ENCODE measurements at regions not wholly inside any gene's neighbourhood (a gene's known extent, or its start where the extent isn't known, plus 50 kb on each side); places are given as distances from the start of the nearest gene placed in this dataset.

DNA sequence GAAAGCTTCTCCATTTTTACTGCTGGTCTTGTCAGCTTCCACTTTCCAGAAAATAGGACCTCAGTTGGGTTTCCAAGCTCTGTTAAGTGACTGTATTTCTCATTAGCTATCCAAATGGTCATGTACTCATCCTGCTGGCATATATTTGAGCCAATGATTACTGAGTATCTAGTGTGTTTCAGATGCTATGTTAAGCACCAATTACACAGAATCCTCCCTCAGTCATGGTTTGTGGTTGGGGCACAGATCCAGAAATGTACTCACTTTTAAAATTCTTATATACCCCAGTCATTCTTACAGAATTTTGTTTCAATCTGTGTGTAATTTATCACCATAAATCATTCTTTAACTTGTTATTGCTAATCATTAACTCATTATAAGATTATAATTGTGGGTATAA, 362.3 kb upstream of the MTPN start:
- DNase-seq (ENCODE audit: low read depth in 4 of 4, low spot score in 3 of 4) = no peak

DNA sequence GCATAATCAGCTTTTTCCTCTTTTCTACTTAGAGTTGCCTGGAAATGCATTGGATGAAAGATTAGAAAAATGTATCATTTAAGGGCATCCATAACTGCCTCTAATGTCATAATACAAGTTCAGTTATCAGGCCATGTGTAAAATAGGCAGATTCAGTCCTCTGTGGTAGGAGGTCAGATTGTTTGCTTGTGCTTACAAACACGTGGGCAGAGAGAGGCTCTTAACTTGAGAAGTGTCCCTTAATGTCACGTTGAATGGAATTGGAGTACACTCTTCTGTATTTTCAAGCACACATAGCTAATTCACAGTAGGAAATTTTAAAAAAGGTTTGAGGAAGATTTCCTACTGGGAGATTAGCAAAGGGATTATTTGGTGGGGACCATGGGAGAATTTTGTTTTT, 359.8 kb upstream of the MTPN start:
- DNase-seq (ENCODE audit: low read depth in 4 of 4, low spot score in 3 of 4) = no peak

DNA sequence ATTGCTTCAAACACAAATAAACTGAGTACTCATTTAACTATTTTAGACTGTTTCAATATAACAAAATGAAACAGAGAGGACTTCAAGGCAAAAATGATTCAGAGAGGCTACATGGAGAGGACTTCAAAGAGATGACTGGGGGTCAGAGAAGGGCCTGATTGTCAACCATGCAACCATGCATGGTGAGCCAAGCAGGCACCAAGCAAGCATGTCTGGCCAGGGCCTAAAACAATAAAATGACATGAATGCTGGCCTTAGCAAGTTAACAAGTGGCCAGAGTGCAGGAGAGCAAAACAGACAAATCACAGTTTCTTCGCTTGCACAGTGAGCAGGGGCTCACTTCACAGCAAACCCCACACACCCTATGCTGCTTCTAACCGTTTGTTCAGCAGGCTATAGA, 356.5 kb upstream of the MTPN start:
- no peak for DNase-seq (ENCODE audit: low read depth in 4 of 4, low spot score in 3 of 4)

DNA sequence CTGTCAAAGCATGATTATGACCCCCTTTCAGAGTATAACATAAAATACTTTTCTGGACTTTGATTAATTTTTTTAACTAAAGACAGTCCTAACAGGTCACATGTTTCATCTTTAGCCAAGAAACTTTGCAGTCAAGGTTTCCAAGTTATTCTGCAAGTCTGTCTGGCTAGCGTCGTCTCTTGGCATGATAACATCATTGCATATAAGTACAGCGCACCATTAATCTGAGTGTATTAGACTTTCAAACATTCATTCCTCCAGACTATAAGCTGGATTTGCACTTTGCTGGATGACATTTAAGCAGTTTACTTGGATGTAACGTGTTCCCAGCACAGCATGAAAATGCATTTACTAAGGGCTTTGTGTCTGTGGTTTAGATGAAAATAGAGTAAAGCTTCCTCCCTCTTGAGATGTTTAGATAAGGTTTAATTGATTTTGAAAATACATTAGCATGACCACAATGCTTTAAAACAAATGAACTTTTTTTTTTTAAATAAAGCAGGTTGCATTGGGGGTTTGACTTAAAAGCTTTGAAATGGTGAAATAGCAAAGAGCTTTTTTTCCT, 349.0 kb upstream of the MTPN start:
- no peak for DNase-seq (ENCODE audit: low read depth in 4 of 4, low spot score in 3 of 4)

DNA sequence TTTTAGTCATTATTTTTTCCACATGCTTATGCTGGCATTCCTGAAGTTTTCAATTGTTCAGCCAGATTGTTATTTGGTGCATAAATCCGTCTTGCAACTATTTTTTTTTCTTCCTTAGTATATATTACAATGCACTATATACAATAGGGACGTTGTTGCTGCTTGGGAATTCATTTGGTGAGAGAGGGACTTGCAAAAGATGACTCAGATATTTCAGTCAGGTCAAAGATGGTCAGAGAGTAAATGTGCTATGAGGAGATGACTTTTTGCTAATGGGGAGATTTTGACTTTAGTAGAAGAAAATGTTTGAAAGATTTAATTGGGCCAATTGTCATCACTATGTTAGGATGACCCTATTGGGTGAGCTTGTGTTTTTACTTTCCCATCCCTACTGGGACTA, 348.4 kb upstream of the MTPN start:
- DNase-seq (ENCODE audit: low read depth in 4 of 4, low spot score in 3 of 4) = no peak

DNA sequence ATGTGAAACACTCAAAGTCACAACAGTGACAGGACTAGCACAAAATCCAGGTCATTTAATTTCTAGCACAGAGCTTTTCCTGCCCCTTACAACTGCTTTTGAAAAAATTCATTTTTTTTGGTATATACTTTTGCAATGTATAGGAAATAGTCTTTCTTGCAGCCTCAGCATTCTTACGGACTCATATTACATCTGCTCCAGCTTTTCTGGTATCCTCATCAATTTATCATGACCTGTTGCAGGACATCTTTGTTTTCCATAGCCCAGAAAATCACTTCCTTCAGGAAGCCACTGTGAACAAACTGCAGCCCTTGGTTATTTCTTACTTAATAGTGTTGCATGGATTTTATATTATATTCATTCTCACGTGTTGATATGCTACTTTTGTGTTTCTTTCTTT, 347.9 kb upstream of the MTPN start:
- DNase-seq (ENCODE audit: low read depth in 4 of 4, low spot score in 3 of 4) = no peak

DNA sequence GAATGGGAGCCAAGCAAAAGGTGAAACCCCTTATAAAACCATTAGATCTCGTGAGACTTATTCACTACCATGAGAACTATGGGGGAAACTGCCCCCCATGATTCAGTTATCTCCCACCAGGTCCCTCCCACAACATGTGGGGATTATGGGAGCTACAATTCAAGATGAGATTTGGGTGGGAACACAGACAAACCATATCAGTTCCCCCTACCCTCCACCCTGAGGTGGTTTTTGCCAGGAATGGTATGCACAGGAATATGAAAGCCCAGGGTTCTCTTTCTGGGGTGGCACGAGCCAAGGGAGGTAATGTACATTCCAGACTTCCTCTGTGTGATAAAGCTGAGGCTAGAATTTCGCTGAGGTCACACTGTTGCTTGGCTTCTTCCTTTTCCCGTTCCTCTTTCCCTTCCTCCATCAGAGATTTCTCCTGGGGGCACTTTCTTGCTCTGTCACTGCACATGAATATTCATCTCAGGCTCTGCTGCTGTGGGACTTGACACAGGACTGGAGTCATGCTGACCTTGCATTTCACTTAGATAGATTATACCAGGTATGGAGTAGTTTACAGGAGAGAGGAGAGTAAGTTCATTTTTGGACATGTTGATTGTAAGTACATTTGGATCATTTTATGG, 347.0 kb upstream of the MTPN start:
- no peak for DNase-seq (ENCODE audit: low read depth in 4 of 4, low spot score in 3 of 4)

DNA sequence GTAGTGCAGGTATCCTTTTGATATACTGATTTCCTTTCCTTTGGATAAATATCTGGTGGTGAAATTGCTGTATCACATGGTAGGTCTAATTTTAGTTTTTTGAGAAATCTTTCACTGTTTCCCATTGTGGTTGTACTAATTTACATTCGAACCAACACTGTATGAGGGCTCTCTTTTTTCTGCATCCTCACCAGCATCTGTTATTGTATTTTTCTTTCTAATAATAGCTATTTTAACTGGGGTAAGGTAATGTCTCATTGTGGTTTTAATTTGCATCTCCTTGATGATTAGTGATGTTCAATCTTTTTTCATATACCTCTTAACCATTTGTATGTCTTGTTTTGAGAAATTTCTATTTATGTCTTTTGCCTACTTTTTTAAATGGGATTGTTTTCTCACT, 335.4 kb upstream of the MTPN start:
- no peak for DNase-seq (ENCODE audit: low read depth in 4 of 4, low spot score in 3 of 4)

DNA sequence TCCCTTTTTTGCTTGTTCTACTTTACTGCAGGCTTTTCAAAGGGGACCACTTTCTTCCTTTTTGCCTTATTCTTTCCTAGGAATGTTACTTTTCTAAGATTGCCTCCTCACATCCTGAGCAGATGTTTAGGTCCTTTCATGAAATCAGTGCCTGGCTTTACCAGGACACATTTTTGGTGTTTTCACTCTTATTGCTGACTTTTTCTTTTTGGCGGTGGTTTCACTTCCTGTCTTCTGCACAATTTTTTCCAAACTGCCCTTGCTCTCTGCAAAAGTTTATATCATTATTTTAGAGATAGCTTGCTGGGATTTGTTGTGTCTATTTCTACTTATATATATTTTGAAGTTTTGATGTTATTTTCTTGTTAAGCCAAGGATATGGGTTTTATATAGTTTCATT, 332.2 kb upstream of the MTPN start:
- DNase-seq (ENCODE audit: low read depth in 4 of 4, low spot score in 3 of 4) = no peak

DNA sequence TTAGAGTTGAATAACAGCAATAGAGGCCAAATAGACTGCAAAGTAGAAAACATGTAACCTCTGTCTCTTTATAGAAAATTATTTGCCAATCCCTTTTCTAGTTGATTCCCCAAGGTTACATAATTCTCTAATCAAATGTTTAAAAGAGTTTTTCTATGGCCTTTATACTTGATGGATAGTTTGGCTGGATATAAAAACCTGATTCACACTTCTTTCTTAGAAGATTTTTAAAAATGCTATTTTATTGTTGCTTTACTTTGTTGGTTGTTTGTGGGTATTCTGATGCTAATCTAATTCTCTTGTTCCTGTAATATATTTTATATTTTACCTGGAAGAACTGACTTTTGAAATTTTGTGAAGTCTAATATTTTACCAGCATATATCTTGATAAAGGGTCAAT, 331.1 kb upstream of the MTPN start:
- DNase-seq (ENCODE audit: low read depth in 4 of 4, low spot score in 3 of 4) = no peak

DNA sequence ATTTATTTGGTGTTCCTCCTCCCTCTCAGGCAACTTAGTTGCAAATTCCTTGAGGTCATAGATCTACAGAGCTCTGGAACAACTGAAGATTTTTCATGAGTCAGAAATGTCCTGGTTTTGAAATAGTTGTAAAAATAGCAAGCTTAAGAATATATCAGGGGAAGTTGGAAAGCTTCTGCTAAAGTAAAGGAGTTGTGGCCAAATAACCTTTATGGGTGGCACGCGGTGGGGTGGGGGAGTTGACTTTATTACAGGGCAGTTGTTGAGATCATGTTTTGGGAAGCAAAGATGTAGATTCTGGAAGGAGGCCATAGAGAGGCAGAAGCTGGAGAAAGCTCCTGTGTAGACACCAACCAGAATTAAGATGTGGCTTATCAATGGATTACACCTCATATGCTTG, 326.0 kb upstream of the MTPN start:
- DNase-seq (ENCODE audit: low read depth in 4 of 4, low spot score in 3 of 4) = no peak

DNA sequence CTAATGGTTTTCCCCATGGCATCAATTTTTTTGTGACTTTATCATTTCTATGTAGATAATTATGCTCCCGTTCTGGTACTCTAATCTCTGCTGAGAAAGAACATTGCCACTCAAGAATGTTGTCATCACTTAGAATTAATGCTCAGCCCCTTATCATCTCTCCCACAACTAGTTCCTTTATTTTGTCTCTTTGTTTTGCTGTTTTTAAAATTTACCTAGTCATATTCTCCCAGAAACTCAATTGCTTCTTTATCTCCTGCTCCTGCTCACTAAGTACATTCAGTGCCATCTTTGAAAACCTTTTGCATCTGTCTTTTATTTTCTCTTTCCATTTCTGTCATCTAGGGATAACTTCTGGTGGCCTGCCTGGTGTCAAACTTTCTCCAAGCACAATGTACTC, 324.9 kb upstream of the MTPN start:
- no peak for DNase-seq (ENCODE audit: low read depth in 4 of 4, low spot score in 3 of 4)

DNA sequence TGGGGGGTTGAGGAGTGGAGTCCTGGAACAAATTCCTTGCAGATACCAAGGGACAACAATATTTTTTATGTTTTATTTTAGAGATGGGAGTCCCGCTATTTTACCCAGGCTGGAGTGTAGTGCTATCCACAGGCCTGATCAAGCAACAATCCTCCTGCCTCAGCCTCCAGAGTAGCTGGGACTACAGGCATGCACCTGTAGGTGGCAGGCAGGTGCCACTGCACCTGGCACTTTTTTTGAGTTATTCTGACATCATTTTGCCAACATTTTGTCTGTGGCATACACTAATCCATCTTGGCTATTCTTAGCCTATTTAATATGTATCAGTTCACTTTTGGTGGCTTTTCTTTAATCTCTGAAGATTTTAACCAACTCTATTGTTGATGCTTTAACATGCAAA, 317.8 kb upstream of the MTPN start:
- no peak for DNase-seq (ENCODE audit: low read depth in 4 of 4, low spot score in 3 of 4)

DNA sequence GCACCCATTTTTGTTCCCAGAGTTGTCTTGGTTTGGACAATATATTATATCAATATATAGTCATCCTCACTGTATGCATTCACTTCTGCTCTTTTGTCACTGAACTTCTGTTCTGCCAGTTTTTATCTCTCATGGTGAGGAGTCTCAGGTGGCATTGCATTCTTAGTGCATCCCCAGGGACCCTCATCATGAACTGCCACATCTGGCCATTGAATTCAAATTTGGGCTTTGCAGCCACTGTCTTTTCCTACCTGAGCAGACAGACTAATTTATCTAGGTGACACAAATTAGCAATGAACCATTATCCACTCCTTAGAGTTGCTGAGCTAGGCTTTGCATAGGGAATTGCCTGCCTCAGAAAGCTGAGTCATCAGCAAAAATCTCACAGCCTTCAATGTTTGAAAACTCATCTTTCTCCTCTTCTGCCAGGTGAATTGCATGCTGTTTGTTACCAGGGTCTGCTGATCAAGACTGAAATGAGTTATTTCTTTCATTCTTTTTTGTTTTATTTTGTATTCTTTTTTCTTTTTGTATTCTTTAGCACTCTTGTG, 316.8 kb upstream of the MTPN start:
- DNase-seq (ENCODE audit: low read depth in 4 of 4, low spot score in 3 of 4) = no peak

DNA sequence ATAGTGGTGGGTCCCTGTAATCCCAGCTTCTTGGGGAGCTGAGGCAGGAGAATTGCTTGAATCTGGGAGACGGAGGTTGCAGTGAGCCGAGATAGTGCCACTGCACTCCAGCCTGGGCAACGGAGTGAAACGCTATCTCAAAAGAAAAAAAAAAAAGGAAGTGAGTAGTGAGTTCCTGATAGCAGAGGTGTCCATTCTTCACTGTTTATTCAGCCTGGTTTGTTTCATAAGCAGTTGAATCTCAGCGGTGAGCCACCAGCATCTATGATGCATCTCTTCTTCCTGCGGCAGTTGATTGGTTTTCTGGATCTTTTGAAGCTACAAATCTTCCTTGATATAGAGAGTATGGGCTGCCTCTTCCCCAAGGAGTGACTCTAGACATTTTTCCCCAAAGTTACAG, 316.1 kb upstream of the MTPN start:
- DNase-seq (ENCODE audit: low read depth in 4 of 4, low spot score in 3 of 4) = no peak

DNA sequence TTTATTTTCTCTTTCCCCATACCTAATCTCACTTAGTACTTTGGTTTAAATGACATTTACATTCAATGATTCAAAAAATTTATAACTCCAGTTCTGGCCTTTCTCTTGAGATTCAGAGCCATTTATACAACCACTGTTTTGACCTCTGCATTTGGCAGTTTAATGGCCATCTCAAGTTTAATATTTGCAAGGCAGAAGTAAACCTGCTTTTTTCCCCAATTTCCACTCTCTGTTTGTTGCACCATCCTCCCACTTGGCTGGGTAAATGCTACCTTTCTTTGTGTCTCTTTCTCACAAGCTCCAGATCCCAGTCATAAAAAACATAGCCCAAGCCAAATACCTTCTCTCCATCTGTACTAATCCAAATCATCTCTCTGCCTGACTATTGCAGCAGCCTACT, 315.2 kb upstream of the MTPN start:
- DNase-seq (ENCODE audit: low read depth in 4 of 4, low spot score in 3 of 4) = no peak

DNA sequence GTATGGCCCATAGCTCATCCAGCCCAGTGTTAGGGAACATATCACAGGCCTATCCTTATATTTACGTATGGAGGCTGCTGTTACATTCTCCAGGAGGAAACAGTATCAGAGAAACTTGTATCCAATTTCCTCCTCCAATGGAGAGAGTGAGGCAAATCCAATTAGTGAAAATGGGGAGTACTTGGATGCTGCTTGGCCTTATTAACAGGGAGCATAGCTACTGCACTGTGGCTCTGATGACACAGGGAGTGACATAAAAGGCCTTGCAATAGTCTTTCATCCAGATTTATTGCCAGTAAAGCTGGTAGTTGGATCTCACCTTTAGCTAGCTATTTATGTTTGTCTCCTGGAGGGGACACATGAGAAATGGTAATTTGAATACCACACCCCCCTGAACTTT, 313.2 kb upstream of the MTPN start:
- DNase-seq (ENCODE audit: low read depth in 4 of 4, low spot score in 3 of 4) = peak in 3 of 4 donors; percentile 9 to 20 (median 17)

DNA sequence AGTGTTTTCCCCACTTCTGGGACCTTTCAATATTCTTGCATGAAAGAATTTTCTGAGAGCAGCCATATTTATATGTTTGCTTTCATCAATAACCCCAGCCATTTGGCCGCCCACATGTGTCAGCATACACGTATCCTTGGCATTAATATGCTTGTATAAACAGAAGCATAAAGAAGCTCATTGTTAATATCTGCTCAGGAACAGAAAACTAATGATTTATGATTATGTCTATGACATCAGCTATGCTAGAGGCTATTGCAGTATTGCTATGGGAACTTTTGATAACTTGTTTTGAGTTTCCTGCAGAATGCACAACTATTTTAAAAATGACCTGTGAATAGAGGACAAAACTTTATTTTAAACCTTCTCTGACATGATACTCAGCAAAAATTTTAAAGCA, 300.9 kb upstream of the MTPN start:
- DNase-seq (ENCODE audit: low read depth in 4 of 4, low spot score in 3 of 4) = no peak

DNA sequence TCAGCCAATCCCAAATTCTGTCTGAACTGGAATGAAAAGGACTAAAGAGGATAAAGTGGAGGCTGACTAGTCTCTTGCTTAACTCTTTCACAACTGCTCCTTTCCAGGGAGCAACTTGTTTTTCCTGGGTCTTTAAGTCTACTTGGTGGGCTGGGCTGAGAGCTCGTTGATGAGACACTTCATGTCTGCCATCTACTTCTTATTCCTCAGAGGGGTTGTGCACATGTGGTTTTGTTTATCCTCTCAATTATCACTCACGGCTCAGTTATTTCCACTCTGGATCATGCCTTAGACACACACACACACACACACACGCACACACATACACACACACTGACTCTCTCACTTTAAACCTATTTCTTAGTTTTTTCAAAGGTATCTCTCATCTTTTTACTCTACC, 298.6 kb upstream of the MTPN start:
- DNase-seq (ENCODE audit: low read depth in 4 of 4, low spot score in 3 of 4) = no peak

DNA sequence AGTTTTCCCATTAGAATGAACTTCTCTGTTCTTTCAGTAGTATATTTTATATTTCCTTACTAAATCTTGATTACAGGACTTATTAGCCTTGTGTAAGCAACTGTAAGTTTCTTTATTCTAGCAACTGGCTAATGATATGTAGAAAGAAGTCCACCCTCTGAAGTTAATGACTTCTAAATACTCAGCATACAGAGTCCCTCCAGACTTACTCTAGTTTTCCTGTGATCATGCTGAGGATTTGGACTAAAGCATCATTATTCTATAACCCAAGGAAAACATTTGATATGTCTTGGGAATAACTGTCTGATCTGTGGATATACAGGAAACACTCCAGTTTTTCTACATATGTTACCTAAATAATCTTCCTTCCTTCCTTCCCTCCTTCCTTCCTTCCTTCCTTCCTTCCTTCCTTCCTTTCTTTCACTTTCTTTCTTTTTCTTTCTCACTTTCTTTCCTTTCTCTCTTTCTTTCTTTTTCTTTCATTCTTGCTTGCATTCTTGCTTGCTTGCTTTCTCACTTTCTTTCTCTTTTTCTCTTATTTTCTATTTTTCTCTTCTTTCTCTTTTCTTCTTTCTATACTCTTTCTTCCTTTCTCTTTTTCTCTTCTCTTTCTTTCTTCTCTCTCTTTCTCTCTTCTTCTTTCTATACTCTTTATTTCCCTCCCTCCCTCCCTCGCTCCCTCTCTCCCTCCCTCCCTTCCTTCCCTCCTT, 297.6 kb upstream of the MTPN start:
- no peak for DNase-seq (ENCODE audit: low read depth in 4 of 4, low spot score in 3 of 4)

DNA sequence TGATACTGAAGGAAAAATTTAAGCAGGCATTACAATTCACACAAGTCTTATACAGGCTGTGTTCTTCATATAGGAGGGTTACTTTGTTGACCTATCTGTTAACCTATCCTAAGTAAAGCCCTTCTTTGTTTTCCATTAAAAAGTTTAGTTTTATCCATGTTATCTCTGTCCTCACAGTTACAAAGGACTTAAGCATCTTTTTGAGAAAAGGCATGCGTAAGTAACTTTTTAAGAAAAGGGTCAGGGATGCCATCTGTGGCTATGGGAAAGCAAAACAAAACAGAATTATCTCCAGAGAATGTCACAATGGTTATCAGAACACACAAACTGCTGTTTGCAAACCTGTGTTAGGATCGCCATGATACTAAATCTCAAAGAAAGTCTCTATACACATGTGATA, 295.8 kb upstream of the MTPN start:
- no peak for DNase-seq (ENCODE audit: low read depth in 4 of 4, low spot score in 3 of 4)

DNA sequence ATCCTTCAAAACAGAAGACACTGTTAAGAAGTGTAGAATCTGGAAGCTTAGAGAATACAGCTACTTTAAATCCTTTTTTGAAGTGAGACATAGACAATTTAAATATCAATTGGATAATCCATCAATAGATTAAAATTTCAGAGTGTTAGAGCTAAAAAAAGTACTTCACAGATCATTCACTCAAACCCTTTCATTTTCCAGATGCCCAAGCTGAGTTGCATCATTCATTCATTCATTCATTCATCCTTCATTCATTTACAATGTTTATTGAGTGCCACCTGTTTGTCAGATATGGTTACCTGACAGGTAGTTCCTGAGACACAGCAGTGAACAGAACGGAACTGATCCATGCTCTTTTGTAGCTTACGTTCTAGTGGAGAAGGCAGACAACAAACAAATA, 290.7 kb upstream of the MTPN start:
- DNase-seq (ENCODE audit: low read depth in 4 of 4, low spot score in 3 of 4) = no peak
